ENCODE measurements at regions not wholly inside any gene's neighbourhood (a gene's known extent, or its start where the extent isn't known, plus 50 kb on each side); places are given as distances from the start of the nearest gene placed in this dataset.

GRCh38 chr13:79780240-79780639 is 299.3 kb downstream of the NDFIP2 start:
- no peak for TF ChIP-seq CTCF (IDR thresholded peaks at IDR 0.05)
- TF ChIP-seq POLR2A (IDR thresholded peaks at IDR 0.05; ENCODE audit: low read depth): no peak

Data from esophagus muscularis mucosa (tissue), 3 donors.